ENCODE measurements at regions not wholly inside any gene's neighbourhood (a gene's known extent, or its start where the extent isn't known, plus 50 kb on each side); places are given as distances from the start of the nearest gene placed in this dataset.
A peak's percentile ranks its signal among the peaks of the same experiment; 100 is the strongest.
"Not testable (repeated sequence)": the region's sequence is repeated elsewhere in the genome, so short reads cannot be mapped to it uniquely, and the experiment has no call there.

DNA sequence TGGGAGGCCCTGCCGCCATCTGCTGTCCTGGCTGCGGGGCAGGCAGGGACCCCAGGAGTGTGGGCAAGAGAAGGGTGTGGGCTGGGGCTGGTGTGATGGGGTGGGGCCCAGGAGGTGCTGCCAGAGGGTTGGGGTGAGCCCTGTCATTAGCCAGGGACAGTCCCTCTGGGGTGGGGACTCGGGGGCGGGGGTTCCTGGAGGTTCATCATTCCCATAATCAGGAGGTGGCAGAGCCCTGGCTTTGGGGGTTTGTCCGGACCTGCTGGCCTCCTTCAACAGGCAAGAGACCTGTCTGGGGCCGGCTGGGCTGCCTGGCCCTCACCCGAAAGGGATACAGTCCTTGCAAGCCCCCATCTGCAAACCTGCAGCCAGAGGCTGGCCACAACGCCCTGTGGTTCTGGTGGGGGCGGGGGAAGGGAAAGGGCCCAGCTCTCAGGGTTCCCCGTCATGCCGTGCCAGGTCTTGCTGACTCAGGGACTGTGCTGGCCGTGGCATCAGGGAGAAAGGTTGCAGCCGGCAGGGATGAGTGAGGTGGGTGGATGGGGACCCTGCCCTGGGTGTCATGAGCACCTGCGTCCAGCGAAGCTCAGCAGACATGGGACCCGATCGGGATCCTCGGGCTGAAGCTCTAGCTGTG lies 65.2 kb downstream of the MRPL36 start:
- H3K4me3 ChIP-seq = no peak overlapping the region
- H3K9me3 ChIP-seq = no peaks in the 10 kb centered on the region
- intact Hi-C loops (cut with DNase I) = no loop called here
- H3K4me1 ChIP-seq = no peaks in the 10 kb centered on the region
- no peaks in the 10 kb centered on the region for H3K27me3 ChIP-seq
- DNase-seq (ENCODE audit: extremely low spot score in 2 of 2) = peak; percentile 64 to 92
- TF ChIP-seq POLR2AphosphoS5 (IDR thresholded peaks at IDR 0.05; ENCODE audit: insufficient read depth in 1 of 2, low read depth in 1 of 2) = no peak
- TF ChIP-seq, protein P1, sequence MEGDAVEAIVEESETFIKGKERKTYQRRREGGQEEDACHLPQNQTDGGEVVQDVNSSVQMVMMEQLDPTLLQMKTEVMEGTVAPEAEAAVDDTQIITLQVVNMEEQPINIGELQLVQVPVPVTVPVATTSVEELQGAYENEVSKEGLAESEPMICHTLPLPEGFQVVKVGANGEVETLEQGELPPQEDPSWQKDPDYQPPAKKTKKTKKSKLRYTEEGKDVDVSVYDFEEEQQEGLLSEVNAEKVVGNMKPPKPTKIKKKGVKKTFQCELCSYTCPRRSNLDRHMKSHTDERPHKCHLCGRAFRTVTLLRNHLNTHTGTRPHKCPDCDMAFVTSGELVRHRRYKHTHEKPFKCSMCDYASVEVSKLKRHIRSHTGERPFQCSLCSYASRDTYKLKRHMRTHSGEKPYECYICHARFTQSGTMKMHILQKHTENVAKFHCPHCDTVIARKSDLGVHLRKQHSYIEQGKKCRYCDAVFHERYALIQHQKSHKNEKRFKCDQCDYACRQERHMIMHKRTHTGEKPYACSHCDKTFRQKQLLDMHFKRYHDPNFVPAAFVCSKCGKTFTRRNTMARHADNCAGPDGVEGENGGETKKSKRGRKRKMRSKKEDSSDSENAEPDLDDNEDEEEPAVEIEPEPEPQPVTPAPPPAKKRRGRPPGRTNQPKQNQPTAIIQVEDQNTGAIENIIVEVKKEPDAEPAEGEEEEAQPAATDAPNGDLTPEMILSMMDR (IDR thresholded peaks at IDR 0.05) = no peak
- no peaks in the 10 kb centered on the region for H3K36me3 ChIP-seq
- H3K27ac ChIP-seq = no peak overlapping the region

DNA sequence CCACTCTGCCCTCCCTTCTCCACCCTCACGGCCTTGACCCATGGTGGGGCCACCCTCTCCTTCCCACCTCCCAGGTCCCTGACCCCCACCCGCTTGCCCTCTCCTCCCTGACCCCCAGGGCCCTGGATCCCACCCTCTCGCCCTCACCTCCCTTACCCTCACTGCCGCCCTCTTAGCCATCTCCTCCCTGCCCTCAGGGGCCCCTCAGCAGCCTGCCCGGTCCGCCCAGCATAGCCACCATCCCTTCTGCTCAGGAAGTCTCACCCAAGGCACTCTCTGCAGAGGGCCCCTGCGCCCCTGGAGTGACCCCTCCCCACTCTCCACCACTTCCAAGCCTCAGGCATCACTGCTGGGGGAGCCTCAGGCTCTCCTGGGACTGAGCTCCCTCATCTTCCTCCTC lies 66.3 kb downstream of the MRPL36 start:
- Histone ChIP-seq H3K27ac (no peak overlapping the region), H3K27me3 (no peaks in the 10 kb centered on the region), H3K4me3 (no peak overlapping the region), H3K9me3 (no peaks in the 10 kb centered on the region), H3K4me1 (no peaks in the 10 kb centered on the region), H3K36me3 (no peaks in the 10 kb centered on the region)
- DNase-seq (ENCODE audit: extremely low spot score in 2 of 2) = peak in 1 of 2 donors; percentile 72
- intact Hi-C loops (cut with DNase I) = no loop called here
- TF ChIP-seq POLR2AphosphoS5 (IDR thresholded peaks at IDR 0.05; ENCODE audit: insufficient read depth in 1 of 2, low read depth in 1 of 2) (no peak), POLR2A (IDR thresholded peaks at IDR 0.05) (no peak)
- TF ChIP-seq, protein P1 (IDR thresholded peaks at IDR 0.05) = no peak

DNA sequence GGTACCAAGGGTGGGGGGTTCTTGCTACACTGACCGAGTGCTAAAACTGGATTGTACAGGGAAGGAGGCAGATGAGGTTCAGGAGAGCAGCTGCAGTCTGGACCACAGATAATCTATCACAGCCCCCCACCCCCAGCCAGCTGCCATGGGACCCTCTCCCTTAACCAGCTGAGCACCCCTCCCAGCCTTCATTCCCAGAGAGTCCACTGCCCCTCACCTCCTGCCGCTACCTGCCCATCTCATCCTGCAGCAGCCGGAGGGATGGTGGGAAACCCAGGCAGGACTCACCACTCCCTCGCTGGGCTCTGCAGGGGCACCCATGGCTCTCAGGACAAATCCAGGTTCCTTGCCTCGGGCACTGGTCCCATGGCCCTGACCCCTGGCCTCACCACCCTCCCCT lies 66.7 kb downstream of the MRPL36 start:
- TF ChIP-seq POLR2AphosphoS5 (IDR thresholded peaks at IDR 0.05; ENCODE audit: insufficient read depth in 1 of 2, low read depth in 1 of 2) = no peak
- no peak for TF ChIP-seq POLR2A (IDR thresholded peaks at IDR 0.05)
- TF ChIP-seq, protein P1 (IDR thresholded peaks at IDR 0.05) = no peak
- no peaks in the 10 kb centered on the region for H3K9me3 ChIP-seq
- H3K27ac ChIP-seq = no peak overlapping the region
- intact Hi-C loops (cut with DNase I) = no loop called here
- no peaks in the 10 kb centered on the region for H3K4me1 ChIP-seq
- H3K4me3 ChIP-seq = no peak overlapping the region
- H3K27me3 ChIP-seq = no peaks in the 10 kb centered on the region
- DNase-seq (ENCODE audit: extremely low spot score in 2 of 2) = no peak
- no peaks in the 10 kb centered on the region for H3K36me3 ChIP-seq

DNA sequence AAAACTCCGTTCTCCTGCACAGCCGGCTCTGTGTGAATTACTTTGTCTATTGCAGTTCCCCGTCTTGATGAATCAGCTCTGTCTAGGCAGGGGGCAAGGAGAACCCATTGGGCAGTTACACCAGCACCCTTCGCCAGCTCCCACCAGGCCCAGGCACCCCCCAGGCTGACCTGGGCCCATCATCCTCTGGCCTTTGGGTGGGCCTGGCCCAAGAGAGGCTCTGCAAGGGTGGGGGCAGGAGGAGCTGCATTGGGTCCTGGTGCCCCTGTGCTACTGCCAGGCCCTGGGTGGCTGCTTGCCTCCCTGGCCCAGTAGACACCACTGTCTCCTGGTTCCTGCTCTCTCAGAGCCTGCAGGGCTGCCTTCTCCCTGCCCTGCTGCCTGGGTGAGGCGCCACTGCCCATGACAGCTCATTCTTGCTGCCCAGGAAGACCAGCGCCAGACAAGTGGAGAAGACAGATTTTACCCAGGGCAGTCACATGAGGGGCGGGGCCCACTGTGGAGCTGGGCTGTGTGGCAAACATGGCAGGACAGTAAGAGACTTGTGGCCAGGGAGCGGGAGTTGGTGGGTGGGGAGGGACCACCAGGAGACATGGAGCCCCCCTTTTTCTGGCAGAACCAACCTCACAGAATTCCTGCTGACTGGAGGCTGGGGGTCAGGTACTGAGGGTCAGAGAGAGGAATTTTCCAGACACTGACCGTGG lies 67.2 kb downstream of the MRPL36 start:
- DNase-seq (ENCODE audit: extremely low spot score in 2 of 2) = peak; percentile 75 to 91

DNA sequence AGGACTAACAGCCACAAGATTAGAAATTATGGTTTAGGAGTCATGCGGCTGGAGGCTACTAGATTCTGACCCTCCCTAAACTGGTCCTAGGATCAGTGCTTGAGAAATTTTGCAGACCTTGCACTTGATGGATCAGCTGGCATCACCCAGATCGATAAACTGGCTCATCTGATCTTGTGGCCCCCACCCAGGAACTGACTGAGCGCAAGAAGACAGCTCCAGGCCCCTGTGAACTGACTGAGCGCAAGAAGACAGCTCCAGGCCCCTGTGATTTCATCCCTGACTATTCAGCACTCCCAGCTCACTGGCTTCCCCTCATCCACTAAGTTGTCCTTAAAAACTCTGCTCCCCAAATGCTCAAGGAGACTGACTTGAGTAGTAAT lies 67.8 kb downstream of the MRPL36 start:
- H3K4me3 ChIP-seq; H3K9me3 ChIP-seq; intact Hi-C loops (cut with DNase I); H3K36me3 ChIP-seq; H3K27ac ChIP-seq; H3K4me1 ChIP-seq; H3K27me3 ChIP-seq: not testable (repeated sequence)
- peak in 1 of 2 donors; percentile 16 for DNase-seq (ENCODE audit: extremely low spot score in 2 of 2)

More for the DNA sequence above, 67.2 kb downstream of the MRPL36 start:
- Histone ChIP-seq H3K27me3 (no peaks in the 10 kb centered on the region), H3K36me3 (no peaks in the 10 kb centered on the region), H3K27ac (no peak overlapping the region), H3K9me3 (no peaks in the 10 kb centered on the region), H3K4me3 (no peak overlapping the region), H3K4me1 (no peaks in the 10 kb centered on the region)
- intact Hi-C loops (cut with DNase I) = no loop called here
- no peak for TF ChIP-seq POLR2A (IDR thresholded peaks at IDR 0.05)

DNA sequence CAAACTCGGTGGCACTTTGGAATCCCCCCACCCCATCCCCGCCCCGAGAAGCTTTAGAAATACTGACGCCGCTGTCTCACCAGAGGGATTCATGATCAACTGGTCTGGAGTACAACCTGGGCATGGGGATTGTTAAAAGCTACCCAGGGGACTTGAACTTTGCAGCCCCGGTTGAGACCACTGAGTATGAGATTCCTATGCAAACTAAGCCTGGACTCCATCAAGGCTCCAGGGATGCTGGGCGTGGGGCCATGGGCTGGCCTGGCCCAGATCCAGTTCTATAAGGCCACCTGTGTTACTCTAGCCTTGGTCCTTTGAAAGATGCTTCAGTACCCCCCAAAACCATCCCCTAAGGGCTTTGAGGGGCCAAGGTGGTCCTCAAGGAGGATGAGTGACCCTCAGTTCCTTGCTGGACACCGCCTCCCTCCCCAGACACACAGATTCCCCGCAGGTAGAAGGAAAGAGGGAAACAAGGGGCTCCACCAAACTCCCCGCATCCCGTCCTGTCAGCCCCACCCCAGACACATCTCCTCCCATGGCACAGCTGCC lies 68.5 kb downstream of the MRPL36 start:
- Histone ChIP-seq H3K36me3 (no peaks in the 10 kb centered on the region), H3K4me1 (no peaks in the 10 kb centered on the region), H3K27ac (no peak overlapping the region), H3K9me3 (no peaks in the 10 kb centered on the region), H3K27me3 (no peaks in the 10 kb centered on the region), H3K4me3 (no peak overlapping the region)
- intact Hi-C loops (cut with DNase I) = no loop called here
- DNase-seq (ENCODE audit: extremely low spot score in 2 of 2) = peak; percentile 47 to 55
- no peak for TF ChIP-seq POLR2AphosphoS5 (IDR thresholded peaks at IDR 0.05; ENCODE audit: insufficient read depth in 1 of 2, low read depth in 1 of 2)
- TF ChIP-seq, protein P1 (IDR thresholded peaks at IDR 0.05) = no peak
- TF ChIP-seq POLR2A (IDR thresholded peaks at IDR 0.05) = no peak
